ENCODE measurements at regions not wholly inside any gene's neighbourhood (a gene's known extent, or its start where the extent isn't known, plus 50 kb on each side); places are given as distances from the start of the nearest gene placed in this dataset.

- ChIA-PET POLR2A (ENCODE audit: low non-redundant PET) (interaction anchor here (0.7 kb wide), 1 partner anchor 135 kb away, joined by 3 read pairs; no protein-coding TSS in a partner anchor), CTCF (no interaction called here)
- Histone ChIP-seq H3K4me1 (ENCODE audit: insufficient read depth, low read length, poor library complexity, severe bottlenecking) (no peaks in the 10 kb centered on the region), H3K4me3 (ENCODE audit: low read depth, low read length, poor library complexity, severe bottlenecking) (no peak overlapping the region), H3K27me3 (replicated peaks; ENCODE audit: insufficient read depth, low read depth, low read length, poor library complexity) (no peaks in the 10 kb centered on the region), H3K27ac (ENCODE audit: low read depth, low read length, poor library complexity, severe bottlenecking) (no peak overlapping the region), H3K9me3 (ENCODE audit: low read depth, low read length, poor library complexity, severe bottlenecking) (no peaks in the 10 kb centered on the region), H3K36me3 (ENCODE audit: insufficient read depth, low read length, poor library complexity, severe bottlenecking) (no peaks in the 10 kb centered on the region)
- intact Hi-C loops (cut with micrococcal nuclease; ENCODE audit: unreplicated experiment), result no loop called here
- TF ChIP-seq EZH2 (IDR thresholded peaks at IDR 0.05; ENCODE audit: borderline replicate concordance, low read depth, low read length, poor library complexity, severe bottlenecking) (no peak), CTCF (conservative IDR thresholded peaks at IDR 0.05; ENCODE audit: low read depth, low read length) (no peak)
- DNase-seq (ENCODE audit: low spot score), result no peak
- BruUV-seq (replicated peaks), result no TSS peak
Measured at GRCh38 chr2:187871506-187871905, 317.3 kb upstream of the TFPI start.

GRCh38 chr2:187873132-187873531 lies 318.9 kb upstream of the TFPI start:
- ChIA-PET POLR2A (ENCODE audit: low non-redundant PET) (no interaction called here), CTCF (no interaction called here)
- H3K4me1 ChIP-seq (ENCODE audit: insufficient read depth, low read length, poor library complexity, severe bottlenecking), result no peaks in the 10 kb centered on the region
- no peak for DNase-seq (ENCODE audit: low spot score)
- BruUV-seq (replicated peaks), result no TSS peak
- H3K9me3 ChIP-seq (ENCODE audit: low read depth, low read length, poor library complexity, severe bottlenecking), result no peaks in the 10 kb centered on the region
- no peak overlapping the region for H3K27ac ChIP-seq (ENCODE audit: low read depth, low read length, poor library complexity, severe bottlenecking)
- H3K27me3 ChIP-seq (replicated peaks; ENCODE audit: insufficient read depth, low read depth, low read length, poor library complexity), result no peaks in the 10 kb centered on the region
- TF ChIP-seq CTCF (conservative IDR thresholded peaks at IDR 0.05; ENCODE audit: low read depth, low read length), result no peak
- no peak for TF ChIP-seq EZH2 (IDR thresholded peaks at IDR 0.05; ENCODE audit: borderline replicate concordance, low read depth, low read length, poor library complexity, severe bottlenecking)
- intact Hi-C loops (cut with micrococcal nuclease; ENCODE audit: unreplicated experiment), result no loop called here
- H3K4me3 ChIP-seq (ENCODE audit: low read depth, low read length, poor library complexity, severe bottlenecking), result no peak overlapping the region
- no peaks in the 10 kb centered on the region for H3K36me3 ChIP-seq (ENCODE audit: insufficient read depth, low read length, poor library complexity, severe bottlenecking)

- DNase-seq (ENCODE audit: low spot score), result no peak
- ChIA-PET CTCF (no interaction called here), POLR2A (ENCODE audit: low non-redundant PET) (no interaction called here)
- H3K4me3 ChIP-seq (ENCODE audit: low read depth, low read length, poor library complexity, severe bottlenecking), result no peak overlapping the region
- no peaks in the 10 kb centered on the region for H3K36me3 ChIP-seq (ENCODE audit: insufficient read depth, low read length, poor library complexity, severe bottlenecking)
- no peak for TF ChIP-seq EZH2 (IDR thresholded peaks at IDR 0.05; ENCODE audit: borderline replicate concordance, low read depth, low read length, poor library complexity, severe bottlenecking)
- no peak for TF ChIP-seq CTCF (conservative IDR thresholded peaks at IDR 0.05; ENCODE audit: low read depth, low read length)
- H3K27ac ChIP-seq (ENCODE audit: low read depth, low read length, poor library complexity, severe bottlenecking), result no peak overlapping the region
- intact Hi-C loops (cut with micrococcal nuclease; ENCODE audit: unreplicated experiment), result no loop called here
- no peaks in the 10 kb centered on the region for H3K9me3 ChIP-seq (ENCODE audit: low read depth, low read length, poor library complexity, severe bottlenecking)
- BruUV-seq (replicated peaks), result no TSS peak
- H3K27me3 ChIP-seq (replicated peaks; ENCODE audit: insufficient read depth, low read depth, low read length, poor library complexity), result no peaks in the 10 kb centered on the region
- no peaks in the 10 kb centered on the region for H3K4me1 ChIP-seq (ENCODE audit: insufficient read depth, low read length, poor library complexity, severe bottlenecking)
Measured at GRCh38 chr2:187874786-187875185, 320.6 kb upstream of the TFPI start.

All from A673 (cell line).